Upper lobe of right lung (tissue), 1 donor: ENCODE measurements at regions not wholly inside any gene's neighbourhood (a gene's known extent, or its start where the extent isn't known, plus 50 kb on each side); places are given as distances from the start of the nearest gene placed in this dataset.

Source experiments
- ATAC-seq: fragments of 200-7000 bp; cut with Tn5 transposase; one replicate; pipeline ENCODE4 v1.9.1; 2020; ENCODE audit warnings: mild to moderate bottlenecking, moderate library complexity
- DNase-seq: peaks from one replicate; pipeline ENCODE4 v3.0.0-alpha.2; 2020
- H3K27ac ChIP-seq: fragments of 200-600 bp; one replicate; pipeline ENCODE4 v1.8.0; 2022
- H3K27me3 ChIP-seq: fragments of 200-600 bp; one replicate; pipeline ENCODE4 v1.8.0; 2022; ENCODE audit warnings: mild to moderate bottlenecking
- H3K36me3 ChIP-seq: fragments of 200-600 bp; one replicate; pipeline ENCODE4 v1.8.0; 2022
- H3K4me1 ChIP-seq: fragments of 200-600 bp; one replicate; pipeline ENCODE4 v1.8.0; 2022
- H3K4me3 ChIP-seq: fragments of 200-600 bp; one replicate; pipeline ENCODE4 v1.8.0; 2022; ENCODE audit warnings: mild to moderate bottlenecking
- H3K9me3 ChIP-seq: fragments of 200-600 bp; one replicate; pipeline ENCODE4 v1.8.0; 2022
- CTCF ChIP-seq: fragments of 200-600 bp; IDR thresholded peaks from one replicate; pipeline ENCODE4 v1.8.0; 2022; ENCODE audit warnings: antibody characterized with exemption
- intact Hi-C: fragments of 100-400 bp; cut with DNase I; formaldehyde crosslinking; loops from one replicate; pipeline ENCODE4 v1.11.0; 2022
- donor health status: DM: no; HTN: yes; CAD: no; lungs with severe emphysema.

GRCh38 chr9:87824216-87824875 is 58.3 kb upstream of the SPATA31E1 start:
- Histone ChIP-seq H3K9me3 (no peaks in the 10 kb centered on the region), H3K4me1 (no peaks in the 10 kb centered on the region), H3K36me3 (no peaks in the 10 kb centered on the region), H3K27ac (no peak overlapping the region), H3K27me3 (peaks cover 5% of the 10 kb centered on the region), H3K4me3 (no peak overlapping the region)
- intact Hi-C loops: no loop called here
- ATAC-seq: peak; percentile 33
- no peak for DNase-seq
- no peak for TF ChIP-seq CTCF

GRCh38 chr9:87824886-87825285 is 57.8 kb upstream of the SPATA31E1 start:
- Histone ChIP-seq H3K4me1 (no peaks in the 10 kb centered on the region), H3K27ac (no peak overlapping the region), H3K4me3 (no peak overlapping the region), H3K27me3 (peaks cover 5% of the 10 kb centered on the region), H3K9me3 (no peaks in the 10 kb centered on the region), H3K36me3 (no peaks in the 10 kb centered on the region)
- DNase-seq (no peak), ATAC-seq (no peak)
- no peak for TF ChIP-seq CTCF
- intact Hi-C loops: no loop called here

- H3K36me3 ChIP-seq: no peaks in the 10 kb centered on the region
- intact Hi-C loops: no loop called here
- ATAC-seq: no peak
Observed at GRCh38 chr9:87826331-87826730, 56.3 kb upstream of the SPATA31E1 start.

GRCh38 chr9:87827341-87827740 is 55.3 kb upstream of the SPATA31E1 start:
- Histone ChIP-seq H3K27me3 (peaks cover 5% of the 10 kb centered on the region), H3K36me3 (no peaks in the 10 kb centered on the region), H3K9me3 (no peaks in the 10 kb centered on the region), H3K4me1 (no peaks in the 10 kb centered on the region), H3K4me3 (no peak overlapping the region), H3K27ac (no peak overlapping the region)
- intact Hi-C loops: no loop called here
- ATAC-seq (no peak), DNase-seq (no peak)
- no peak for TF ChIP-seq CTCF

More at GRCh38 chr9:87826331-87826730, 56.3 kb upstream of the SPATA31E1 start:
- no peaks in the 10 kb centered on the region for H3K9me3 ChIP-seq
- no peak for DNase-seq
- H3K4me1 ChIP-seq: no peaks in the 10 kb centered on the region
- H3K4me3 ChIP-seq: no peak overlapping the region
- H3K27ac ChIP-seq: no peak overlapping the region
- TF ChIP-seq CTCF: no peak
- peaks cover 5% of the 10 kb centered on the region for H3K27me3 ChIP-seq

- DNase-seq (no peak), ATAC-seq (no peak)
- no peaks in the 10 kb centered on the region for H3K4me1 ChIP-seq
- no peaks in the 10 kb centered on the region for H3K9me3 ChIP-seq
- TF ChIP-seq CTCF: no peak
- no peak overlapping the region for H3K4me3 ChIP-seq
- no peak overlapping the region for H3K27ac ChIP-seq
- intact Hi-C loops: no loop called here
- H3K27me3 ChIP-seq: peaks cover 5% of the 10 kb centered on the region
- no peaks in the 10 kb centered on the region for H3K36me3 ChIP-seq
Observed at GRCh38 chr9:87829756-87830155, 52.9 kb upstream of the SPATA31E1 start.

GRCh38 chr9:87830446-87830845 is 52.2 kb upstream of the SPATA31E1 start:
- intact Hi-C loops: no loop called here
- ATAC-seq: peak; percentile 39
- Histone ChIP-seq H3K9me3 (no peaks in the 10 kb centered on the region), H3K27ac (no peak overlapping the region), H3K4me1 (no peaks in the 10 kb centered on the region), H3K4me3 (no peak overlapping the region), H3K36me3 (no peaks in the 10 kb centered on the region), H3K27me3 (peaks cover 5% of the 10 kb centered on the region)
- TF ChIP-seq CTCF: no peak
- no peak for DNase-seq
